ENCODE measurements at regions not wholly inside any gene's neighbourhood (a gene's known extent, or its start where the extent isn't known, plus 50 kb on each side); places are given as distances from the start of the nearest gene placed in this dataset.

GRCh38 chr3:70557976-70558375 is 245.5 kb upstream of the MDFIC2 start:
- Histone ChIP-seq H3K4me2 (ENCODE audit: low read length) (no peak overlapping the region), H3K9me3 (ENCODE audit: low read length) (no peaks in the 10 kb centered on the region), H3K4me1 (ENCODE audit: insufficient read depth, low read length, poor library complexity, severe bottlenecking) (no peaks in the 10 kb centered on the region), H4K20me1 (ENCODE audit: insufficient read depth, low read length) (no peaks in the 10 kb centered on the region), H3K4me3 (ENCODE audit: low read depth, low read length, poor library complexity, severe bottlenecking) (no peak overlapping the region), H3K36me3 (ENCODE audit: insufficient read depth, low read length) (no peaks in the 10 kb centered on the region), H3K9me2 (ENCODE audit: insufficient read depth, low read length) (no peaks in the 10 kb centered on the region), H2AFZ (ENCODE audit: low read length) (no peak overlapping the region), H3K27ac (ENCODE audit: low read depth, low read length, poor library complexity, severe bottlenecking) (no peak overlapping the region), H3K79me2 (ENCODE audit: insufficient read depth, low read depth, low read length) (no peaks in the 10 kb centered on the region)
- intact Hi-C loops (cut with micrococcal nuclease; ENCODE audit: unreplicated experiment) = no loop called here
- no TSS peak for BruUV-seq (replicated peaks)
- CTCF ChIA-PET (ENCODE audit: unreplicated experiment) = no interaction called here
- DNase-seq (ENCODE audit: low spot score) = no peak
- TF ChIP-seq EZH2phosphoT487 (IDR thresholded peaks at IDR 0.05; ENCODE audit: borderline replicate concordance, low read depth, low read length) = no peak
- no peak for TF ChIP-seq CTCF (conservative IDR thresholded peaks at IDR 0.05; ENCODE audit: low read length)
- POLR2A ChIA-PET = interaction anchor here (1.8 kb wide), 1 partner anchor 10 kb away, joined by 3 read pairs; no protein-coding TSS in a partner anchor

- ChIA-PET POLR2A (interaction anchor here (1.8 kb wide), 1 partner anchor 8 kb away, joined by 3 read pairs; no protein-coding TSS in a partner anchor), CTCF (ENCODE audit: unreplicated experiment) (no interaction called here)
- no peaks in the 10 kb centered on the region for H3K9me2 ChIP-seq (ENCODE audit: insufficient read depth, low read length)
- no peaks in the 10 kb centered on the region for H3K4me1 ChIP-seq (ENCODE audit: insufficient read depth, low read length, poor library complexity, severe bottlenecking)
- intact Hi-C loops (cut with micrococcal nuclease; ENCODE audit: unreplicated experiment) = no loop called here
- no peaks in the 10 kb centered on the region for H3K36me3 ChIP-seq (ENCODE audit: insufficient read depth, low read length)
- H4K20me1 ChIP-seq (ENCODE audit: insufficient read depth, low read length) = no peaks in the 10 kb centered on the region
- no peak overlapping the region for H2AFZ ChIP-seq (ENCODE audit: low read length)
- no peak for DNase-seq (ENCODE audit: low spot score)
- BruUV-seq (replicated peaks) = no TSS peak
- no peak overlapping the region for H3K4me2 ChIP-seq (ENCODE audit: low read length)
- no peak overlapping the region for H3K27ac ChIP-seq (ENCODE audit: low read depth, low read length, poor library complexity, severe bottlenecking)
- TF ChIP-seq CTCF (conservative IDR thresholded peaks at IDR 0.05; ENCODE audit: low read length) (no peak), EZH2phosphoT487 (IDR thresholded peaks at IDR 0.05; ENCODE audit: borderline replicate concordance, low read depth, low read length) (no peak)
- no peaks in the 10 kb centered on the region for H3K79me2 ChIP-seq (ENCODE audit: insufficient read depth, low read depth, low read length)
- H3K4me3 ChIP-seq (ENCODE audit: low read depth, low read length, poor library complexity, severe bottlenecking) = no peak overlapping the region
- no peaks in the 10 kb centered on the region for H3K9me3 ChIP-seq (ENCODE audit: low read length)
Observed at GRCh38 chr3:70556056-70556455, 243.6 kb upstream of the MDFIC2 start.

GRCh38 chr3:70554170-70554569 is 241.7 kb upstream of the MDFIC2 start:
- TF ChIP-seq CTCF (conservative IDR thresholded peaks at IDR 0.05; ENCODE audit: low read length) (no peak), EZH2phosphoT487 (IDR thresholded peaks at IDR 0.05; ENCODE audit: borderline replicate concordance, low read depth, low read length) (no peak)
- Histone ChIP-seq H2AFZ (ENCODE audit: low read length) (no peak overlapping the region), H3K4me2 (ENCODE audit: low read length) (no peak overlapping the region), H3K27ac (ENCODE audit: low read depth, low read length, poor library complexity, severe bottlenecking) (no peak overlapping the region), H3K9me3 (ENCODE audit: low read length) (no peaks in the 10 kb centered on the region), H3K9me2 (ENCODE audit: insufficient read depth, low read length) (no peaks in the 10 kb centered on the region), H4K20me1 (ENCODE audit: insufficient read depth, low read length) (no peaks in the 10 kb centered on the region), H3K36me3 (ENCODE audit: insufficient read depth, low read length) (no peaks in the 10 kb centered on the region), H3K79me2 (ENCODE audit: insufficient read depth, low read depth, low read length) (no peaks in the 10 kb centered on the region), H3K4me1 (ENCODE audit: insufficient read depth, low read length, poor library complexity, severe bottlenecking) (no peaks in the 10 kb centered on the region), H3K4me3 (ENCODE audit: low read depth, low read length, poor library complexity, severe bottlenecking) (no peak overlapping the region)
- CTCF ChIA-PET (ENCODE audit: unreplicated experiment) = no interaction called here
- no TSS peak for BruUV-seq (replicated peaks)
- DNase-seq (ENCODE audit: low spot score) = no peak
- POLR2A ChIA-PET = interaction anchor here (0.7 kb wide), 1 partner anchor 39 kb away, joined by 3 read pairs; no protein-coding TSS in a partner anchor
- intact Hi-C loops (cut with micrococcal nuclease; ENCODE audit: unreplicated experiment) = loop anchor here (5.0 kb wide), 1 partner anchor 513 kb away; no protein-coding TSS in a partner anchor

All from OCI-LY7 (cell line).